Left lung (tissue), 4 donors: ENCODE measurements at regions not wholly inside any gene's neighbourhood (a gene's known extent, or its start where the extent isn't known, plus 50 kb on each side); places are given as distances from the start of the nearest gene placed in this dataset.

Experiments
- ATAC-seq: fragments of 200-7000 bp; cut with Tn5 transposase; one replicate; pipeline ENCODE4 v1.9.1; 2020; ENCODE audit warnings: moderate library complexity
- DNase-seq, 4 donors: peaks; one replicate each; pipeline ENCODE4 v3.0.0-alpha.2; 2013 to 2020
- H3K27ac ChIP-seq, 2 donors: fragments of 200-600 bp; sonication (generic) in 1 of 2; one replicate each; pipeline versions ENCODE4 v1.5.0 to v1.8.0; 2020 to 2021
- H3K27me3 ChIP-seq, 2 donors: fragments of 200-600 bp; sonication (generic) in 1 of 2; one replicate each; pipeline versions ENCODE4 v1.5.0 to v1.8.0; 2020 to 2021
- H3K36me3 ChIP-seq, 2 donors: fragments of 200-600 bp; sonication (generic) in 1 of 2; one replicate each; pipeline versions ENCODE4 v1.5.0 to v1.8.0; 2020 to 2021
- H3K4me1 ChIP-seq, 2 donors: fragments of 200-600 bp; one replicate each; pipeline ENCODE4 v1.8.0; 2021
- H3K4me3 ChIP-seq, 2 donors: fragments of 200-600 bp; sonication (generic) in 1 of 2; one replicate each; pipeline versions ENCODE4 v1.5.0 to v1.8.0; 2020 to 2021; ENCODE audit warnings: mild to moderate bottlenecking in 1 of 2
- H3K9me3 ChIP-seq, 2 donors: fragments of 200-600 bp; sonication (generic) in 1 of 2; one replicate each; pipeline versions ENCODE4 v1.5.0 to v1.8.0; 2020 to 2021
- CTCF ChIP-seq, 2 donors: fragments of 200-600 bp; sonication (generic) in 1 of 2; IDR thresholded peaks; one replicate each; pipeline versions ENCODE4 v1.5.0 to v1.8.0; 2021; ENCODE audit warnings: antibody characterized with exemption in 2 of 2
- intact Hi-C, 2 donors: fragments of 100-400 bp; cut with DNase I; formaldehyde crosslinking; loops; one replicate each; pipeline versions ENCODE4 v1.11.2 to v1.14.2; 2022
- donor health status: DM: no; HTN: yes; CAD: no.
- donor health status: DM: no; HTN: no; CAD: no.

GRCh38 chr20:43376831-43377230, 80.9 kb upstream of the SRSF6 start:
- ATAC-seq, result peak; percentile 48
- no peaks in the 10 kb centered on the region for H3K27me3 ChIP-seq
- no peaks in the 10 kb centered on the region for H3K4me1 ChIP-seq
- no peaks in the 10 kb centered on the region for H3K9me3 ChIP-seq
- H3K4me3 ChIP-seq, result no peak overlapping the region
- intact Hi-C loops, result no loop called here
- no peak overlapping the region for H3K27ac ChIP-seq
- DNase-seq, result no peak
- TF ChIP-seq CTCF (IDR thresholded peaks at IDR 0.05), result no peak
- H3K36me3 ChIP-seq, result no peaks in the 10 kb centered on the region

- no peak overlapping the region for H3K4me3 ChIP-seq
- intact Hi-C loops, result no loop called here
- no peak overlapping the region for H3K27ac ChIP-seq
- H3K27me3 ChIP-seq, result no peaks in the 10 kb centered on the region
- DNase-seq (no peak), ATAC-seq (peak; percentile 32)
- no peaks in the 10 kb centered on the region for H3K9me3 ChIP-seq
- no peaks in the 10 kb centered on the region for H3K4me1 ChIP-seq
- TF ChIP-seq CTCF (IDR thresholded peaks at IDR 0.05), result no peak
- H3K36me3 ChIP-seq, result no peaks in the 10 kb centered on the region
Observed at GRCh38 chr20:43375591-43375990, 82.1 kb upstream of the SRSF6 start.

GRCh38 chr20:43372051-43372450, 85.6 kb upstream of the SRSF6 start:
- H3K27ac ChIP-seq, result no peak overlapping the region
- H3K36me3 ChIP-seq, result no peaks in the 10 kb centered on the region
- no peak overlapping the region for H3K4me3 ChIP-seq
- no peak for TF ChIP-seq CTCF (IDR thresholded peaks at IDR 0.05)
- ATAC-seq, result no peak
- intact Hi-C loops, result no loop called here
- no peaks in the 10 kb centered on the region for H3K4me1 ChIP-seq
- peaks cover 0 to 2% of the 10 kb centered on the region in 2 donors for H3K27me3 ChIP-seq
- peak in 2 of 4 donors; percentile 13 to 49 for DNase-seq
- no peaks in the 10 kb centered on the region for H3K9me3 ChIP-seq

GRCh38 chr20:43365691-43366090, 92.0 kb upstream of the SRSF6 start:
- TF ChIP-seq CTCF (IDR thresholded peaks at IDR 0.05), result no peak
- no peaks in the 10 kb centered on the region for H3K9me3 ChIP-seq
- no peak overlapping the region for H3K27ac ChIP-seq
- H3K4me1 ChIP-seq, result no peaks in the 10 kb centered on the region
- ATAC-seq, result no peak
- intact Hi-C loops, result no loop called here
- no peak overlapping the region for H3K4me3 ChIP-seq
- no peak for DNase-seq
- H3K27me3 ChIP-seq, result peaks cover 0 to 24% of the 10 kb centered on the region in 2 donors
- H3K36me3 ChIP-seq, result no peaks in the 10 kb centered on the region

- no peak overlapping the region for H3K27ac ChIP-seq
- H3K36me3 ChIP-seq, result no peaks in the 10 kb centered on the region
- no peak overlapping the region for H3K4me3 ChIP-seq
- intact Hi-C loops, result no loop called here
- no peak for ATAC-seq
- no peaks in the 10 kb centered on the region for H3K4me1 ChIP-seq
- H3K9me3 ChIP-seq, result no peaks in the 10 kb centered on the region
- no peak for TF ChIP-seq CTCF (IDR thresholded peaks at IDR 0.05)
- DNase-seq, result no peak
- peaks cover 0 to 24% of the 10 kb centered on the region in 2 donors for H3K27me3 ChIP-seq
Observed at GRCh38 chr20:43364001-43364400, 93.7 kb upstream of the SRSF6 start.
